ENCODE measurements at regions not wholly inside any gene's neighbourhood (a gene's known extent, or its start where the extent isn't known, plus 50 kb on each side); places are given as distances from the start of the nearest gene placed in this dataset.

- TF ChIP-seq POLR2A (IDR thresholded peaks at IDR 0.05) (no peak), CTCF (IDR thresholded peaks at IDR 0.05) (no peak)
- no peak overlapping the region for H3K4me3 ChIP-seq
- no peak overlapping the region for H3K27ac ChIP-seq
- 50 to 53% methylated on average over 4 of the region's 4 CpGs for WGBS, 2 donors
- H3K27me3 ChIP-seq: no peaks in the 10 kb centered on the region
- no peaks in the 10 kb centered on the region for H3K9me3 ChIP-seq
- no peak for ATAC-seq
- no peaks in the 10 kb centered on the region for H3K36me3 ChIP-seq (replicated peaks in 1 of 2; ENCODE audit: insufficient read depth in 1 of 2, low read depth in 2 of 2)
- intact Hi-C loops (cut with DNase I): no loop called here
- no peak for DNase-seq
- H3K4me1 ChIP-seq: no peaks in the 10 kb centered on the region
These were observed 292.7 kb downstream of the HAPSTR1 start for GRCh38 chr16:9384141-9384540.

- Histone ChIP-seq H3K36me3 (replicated peaks in 1 of 2; ENCODE audit: insufficient read depth in 1 of 2, low read depth in 2 of 2) (no peaks in the 10 kb centered on the region), H3K4me1 (no peaks in the 10 kb centered on the region), H3K27me3 (no peaks in the 10 kb centered on the region), H3K9me3 (no peaks in the 10 kb centered on the region), H3K27ac (no peak overlapping the region), H3K4me3 (no peak overlapping the region)
- ATAC-seq (no peak), DNase-seq (no peak)
- WGBS, 2 donors: 93 to 100% methylated on average over 1 of the region's 1 CpG
- intact Hi-C loops (cut with DNase I): no loop called here
- TF ChIP-seq CTCF (IDR thresholded peaks at IDR 0.05) (no peak), POLR2A (IDR thresholded peaks at IDR 0.05) (no peak)
These were observed 298.2 kb downstream of the HAPSTR1 start for GRCh38 chr16:9389543-9390207.

GRCh38 chr16:9392956-9393355, 301.5 kb downstream of the HAPSTR1 start:
- ATAC-seq (no peak), DNase-seq (no peak)
- Histone ChIP-seq H3K36me3 (replicated peaks in 1 of 2; ENCODE audit: insufficient read depth in 1 of 2, low read depth in 2 of 2) (no peaks in the 10 kb centered on the region), H3K27me3 (no peaks in the 10 kb centered on the region), H3K9me3 (no peaks in the 10 kb centered on the region), H3K4me3 (no peak overlapping the region), H3K4me1 (peaks cover 14% of the 10 kb centered on the region), H3K27ac (no peak overlapping the region)
- TF ChIP-seq POLR2A (IDR thresholded peaks at IDR 0.05) (no peak), CTCF (IDR thresholded peaks at IDR 0.05) (no peak)
- intact Hi-C loops (cut with DNase I): no loop called here
- WGBS, 2 donors: 81 to 83% methylated on average over 7 of the region's 7 CpGs

- H3K9me3 ChIP-seq: no peaks in the 10 kb centered on the region
- intact Hi-C loops (cut with DNase I): no loop called here
- H3K27ac ChIP-seq: no peak overlapping the region
- no peak overlapping the region for H3K4me3 ChIP-seq
- DNase-seq (no peak), ATAC-seq (no peak)
- no peak for TF ChIP-seq POLR2A (IDR thresholded peaks at IDR 0.05)
- no peak for TF ChIP-seq CTCF (IDR thresholded peaks at IDR 0.05)
- peaks cover 14% of the 10 kb centered on the region for H3K4me1 ChIP-seq
- no peaks in the 10 kb centered on the region for H3K36me3 ChIP-seq (replicated peaks in 1 of 2; ENCODE audit: insufficient read depth in 1 of 2, low read depth in 2 of 2)
- WGBS, 2 donors: 77 to 86% methylated on average over 8 of the region's 8 CpGs
- H3K27me3 ChIP-seq: no peaks in the 10 kb centered on the region
These were observed 302.1 kb downstream of the HAPSTR1 start for GRCh38 chr16:9393591-9393990.

- TF ChIP-seq CTCF (IDR thresholded peaks at IDR 0.05): no peak
- TF ChIP-seq POLR2A (IDR thresholded peaks at IDR 0.05): no peak
- H3K9me3 ChIP-seq: no peaks in the 10 kb centered on the region
- H3K36me3 ChIP-seq (replicated peaks in 1 of 2; ENCODE audit: insufficient read depth in 1 of 2, low read depth in 2 of 2): no peaks in the 10 kb centered on the region
- no peaks in the 10 kb centered on the region for H3K27me3 ChIP-seq
- ATAC-seq: peak; percentile 85
- 17 to 22% methylated on average over 3 of the region's 3 CpGs for WGBS, 2 donors
- H3K4me1 ChIP-seq: peaks cover 14% of the 10 kb centered on the region
- intact Hi-C loops (cut with DNase I): no loop called here
- H3K27ac ChIP-seq: peak overlapping the region; percentile 29 to 54 (median 49)
- peak; percentile 51 to 74 (median 68) for DNase-seq
- H3K4me3 ChIP-seq: no peak overlapping the region
These were observed 304.5 kb downstream of the HAPSTR1 start for GRCh38 chr16:9395958-9396359.

Data from body of pancreas (tissue), 4 donors.